ENCODE measurements at regions not wholly inside any gene's neighbourhood (a gene's known extent, or its start where the extent isn't known, plus 50 kb on each side); places are given as distances from the start of the nearest gene placed in this dataset.
"Not testable (repeated sequence)": the region's sequence is repeated elsewhere in the genome, so short reads cannot be mapped to it uniquely, and the experiment has no call there.

DNA sequence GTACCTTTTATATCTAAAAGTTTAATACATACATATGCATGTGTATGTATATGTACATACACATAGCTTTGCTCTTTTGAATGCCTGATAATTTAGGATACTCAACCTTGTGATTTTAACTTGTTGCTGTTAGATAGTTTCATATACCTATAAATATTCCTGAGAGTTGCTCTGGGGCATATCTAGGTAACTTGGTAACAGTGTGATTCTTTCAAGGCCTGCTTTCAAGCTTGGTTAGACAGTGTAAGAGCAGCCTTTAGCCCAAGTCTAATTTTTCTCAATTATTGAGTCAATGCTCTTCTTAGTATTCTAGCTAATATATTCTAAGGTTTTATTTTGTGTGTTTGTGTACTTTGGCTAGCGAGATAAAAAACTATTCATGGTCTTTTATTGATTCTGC, 762.1 kb upstream of the MIR17HG start:
- no peak for DNase-seq

DNA sequence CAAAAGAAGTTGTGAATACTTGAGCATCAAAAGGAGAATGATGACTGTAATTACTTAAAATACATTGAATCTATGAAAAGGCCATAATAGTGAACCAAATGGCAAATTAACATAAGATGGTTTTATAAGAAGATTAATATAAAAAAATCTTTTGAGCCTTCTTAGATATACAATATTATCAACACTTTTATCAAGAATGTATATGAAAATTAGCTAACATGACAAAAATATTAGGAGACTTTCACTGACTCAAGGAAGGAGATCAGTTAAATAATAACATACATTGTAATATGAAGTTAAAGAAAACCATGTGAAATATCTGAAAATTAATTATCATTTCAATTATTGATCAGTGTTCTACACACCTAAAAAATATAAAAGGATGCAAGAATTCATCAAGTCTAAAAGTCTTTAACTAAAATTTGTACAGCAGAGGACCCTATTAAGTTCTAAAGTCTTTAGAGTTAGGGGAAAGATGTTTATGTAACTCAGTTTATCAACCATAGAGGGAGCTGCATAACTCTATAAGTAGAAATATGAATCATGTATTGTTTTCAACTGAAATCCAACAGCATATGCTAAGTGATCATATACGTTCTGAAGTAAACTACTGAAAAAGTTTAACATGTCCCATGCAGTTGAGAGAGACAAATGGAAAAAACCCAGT, 756.1 kb upstream of the MIR17HG start:
- no peak for DNase-seq

DNA sequence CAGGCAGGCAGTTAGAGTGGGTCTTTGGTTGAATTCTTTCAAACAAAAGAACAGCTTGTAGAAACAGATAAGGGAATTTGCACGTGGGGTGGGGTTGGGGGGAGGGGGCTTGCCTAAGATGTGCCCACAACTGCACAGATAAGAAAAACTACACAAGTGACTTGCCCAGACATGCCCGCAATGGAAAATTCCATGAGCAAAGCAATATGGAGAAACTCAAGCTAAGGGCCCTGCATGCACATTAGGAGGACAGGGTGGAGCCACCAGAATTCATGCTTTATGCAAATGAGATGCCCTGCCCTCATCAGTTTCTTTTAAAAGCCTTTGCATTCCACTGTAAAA, 755.6 kb upstream of the MIR17HG start:
- DNase-seq = no peak

DNA sequence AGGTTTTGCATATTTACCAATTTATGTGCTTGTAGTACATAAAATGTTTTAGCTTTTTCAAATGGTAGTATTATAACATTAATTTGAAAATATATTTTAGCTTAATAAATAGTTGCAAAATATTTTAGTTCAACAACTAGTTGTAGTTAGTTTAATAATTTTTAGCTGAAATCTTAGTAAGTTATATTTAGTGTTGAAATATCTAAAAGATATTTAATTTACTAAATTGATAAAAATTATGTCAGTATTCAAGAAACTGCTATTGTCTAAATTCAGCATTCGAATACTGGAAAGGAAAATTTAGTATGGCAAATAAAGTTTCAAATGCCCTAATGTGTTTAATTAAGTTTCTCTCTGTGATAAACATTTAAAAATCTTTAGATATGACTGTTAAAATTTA, 754.5 kb upstream of the MIR17HG start:
- no peak for DNase-seq

DNA sequence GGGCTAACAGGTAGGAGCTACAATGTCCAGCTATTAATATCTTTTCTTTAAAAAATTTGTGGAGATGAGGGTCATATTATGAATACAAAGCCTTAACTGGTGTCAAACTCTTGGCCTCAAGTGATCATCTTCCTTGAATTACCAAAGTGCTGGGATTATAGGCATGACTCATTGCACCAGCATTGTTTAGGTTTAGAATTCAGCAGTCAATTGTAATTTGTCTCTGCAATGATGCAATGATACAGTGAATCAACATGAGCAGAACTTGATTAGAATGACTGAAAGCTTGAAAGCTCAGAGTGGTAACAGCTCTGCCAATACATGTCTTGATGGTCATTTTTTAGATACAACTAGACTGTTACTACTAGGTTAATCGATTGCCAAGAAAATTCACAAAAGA, 752.8 kb upstream of the MIR17HG start:
- no peak for DNase-seq

DNA sequence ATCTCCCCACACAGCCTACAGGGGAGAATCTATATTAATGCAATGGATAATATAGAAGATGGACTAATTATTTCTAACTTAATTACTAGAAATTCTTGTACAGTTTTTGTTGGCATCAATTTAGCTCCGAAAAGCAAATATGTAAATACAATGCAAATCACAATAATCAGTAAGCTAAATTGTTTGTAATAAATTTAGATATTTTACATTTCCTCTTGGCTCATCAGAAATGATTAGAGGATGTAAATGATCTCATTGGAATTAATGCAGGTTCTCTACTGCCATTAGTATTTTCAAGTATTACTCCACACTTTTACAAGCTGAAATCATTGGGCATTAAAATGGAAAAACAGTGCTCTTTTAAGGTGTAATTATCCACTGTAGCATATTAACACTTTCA, 741.8 kb upstream of the MIR17HG start:
- DNase-seq = no peak

GRCh38 chr13:90606921-90607320, 740.6 kb upstream of the MIR17HG start:
- not testable (repeated sequence) for DNase-seq

GRCh38 chr13:90612391-90612790, 735.1 kb upstream of the MIR17HG start:
- no peak for DNase-seq

DNA sequence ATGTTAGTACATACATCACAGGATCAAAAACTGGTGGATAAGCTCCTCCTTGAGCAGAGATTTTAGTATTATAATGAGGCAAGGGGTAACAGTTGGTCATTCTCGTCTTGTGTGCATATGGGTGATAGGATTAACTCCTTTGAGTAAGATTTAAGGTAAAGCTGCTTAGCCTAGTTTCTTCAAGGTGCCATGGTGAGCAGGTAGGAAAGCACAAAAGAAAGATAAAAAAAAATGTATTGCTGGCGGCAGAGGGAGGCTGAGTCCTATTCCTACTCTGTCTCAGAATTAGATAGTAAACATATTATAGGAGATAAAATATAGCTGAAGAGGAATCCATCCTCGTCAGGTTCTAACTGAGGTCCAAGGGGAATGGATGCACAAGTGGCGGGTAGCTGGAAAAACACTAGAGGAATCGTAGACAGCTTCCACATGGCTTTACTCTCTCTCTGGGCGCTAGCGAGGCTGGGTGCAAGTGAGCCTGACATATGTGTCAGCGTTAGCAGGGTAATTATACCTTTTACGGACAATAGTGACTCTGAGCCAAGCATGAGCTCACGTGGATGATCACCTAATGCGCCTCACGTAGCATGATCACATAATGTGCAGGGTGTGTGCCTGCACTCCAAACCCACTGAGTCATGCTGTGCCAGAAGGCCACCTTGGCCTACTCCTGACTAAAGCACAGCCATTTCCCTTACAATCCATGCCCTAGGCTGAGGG, 734.3 kb upstream of the MIR17HG start:
- no peak for DNase-seq

- DNase-seq = no peak
Measured at GRCh38 chr13:90615236-90615635, 732.3 kb upstream of the MIR17HG start.

GRCh38 chr13:90615767-90616166, 731.7 kb upstream of the MIR17HG start:
- no peak for DNase-seq

- no peak for DNase-seq
Measured at GRCh38 chr13:90618133-90618532, 729.4 kb upstream of the MIR17HG start.

DNA sequence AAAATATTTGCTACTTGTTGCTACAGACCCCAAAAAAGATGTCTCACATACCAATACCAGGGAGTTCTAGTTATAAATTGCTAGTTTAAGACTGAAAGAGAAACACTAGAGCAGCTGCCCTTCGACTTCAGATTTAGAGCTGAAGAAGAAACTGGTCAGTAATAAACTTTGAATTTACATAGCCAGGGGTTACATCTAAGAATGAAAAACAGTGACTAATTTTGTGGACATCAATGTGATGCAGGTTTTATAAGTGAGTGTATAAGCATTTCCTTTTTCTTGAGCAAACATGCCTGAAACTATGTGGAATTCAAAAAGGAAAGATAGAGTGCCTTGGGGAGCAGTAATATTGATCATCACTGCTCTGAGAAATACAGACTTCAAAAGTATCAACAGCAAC, 724.9 kb upstream of the MIR17HG start:
- no peak for DNase-seq

- DNase-seq = no peak
Measured at GRCh38 chr13:90623318-90624011, 724.0 kb upstream of the MIR17HG start.

DNA sequence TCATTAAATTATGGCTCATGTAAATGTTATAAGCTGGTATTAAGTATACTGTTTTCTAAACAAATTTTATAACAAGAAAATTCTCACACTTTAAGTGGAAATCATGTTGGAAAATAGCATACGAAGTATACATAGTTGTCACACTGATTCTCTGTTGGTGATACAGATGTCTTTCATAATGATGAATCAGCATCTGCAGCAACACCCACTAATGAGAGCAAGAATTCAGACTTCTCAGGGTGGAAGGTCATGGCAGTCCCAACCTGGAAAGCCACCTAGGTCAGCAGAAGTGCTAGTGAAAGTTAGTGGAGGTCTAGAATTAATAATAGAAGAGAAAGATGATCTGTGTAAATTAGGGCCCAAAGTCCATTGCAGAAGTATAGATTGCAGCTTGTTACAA, 719.7 kb upstream of the MIR17HG start:
- no peak for DNase-seq

- no peak for DNase-seq
Measured at GRCh38 chr13:90628471-90628870, 719.0 kb upstream of the MIR17HG start.

DNA sequence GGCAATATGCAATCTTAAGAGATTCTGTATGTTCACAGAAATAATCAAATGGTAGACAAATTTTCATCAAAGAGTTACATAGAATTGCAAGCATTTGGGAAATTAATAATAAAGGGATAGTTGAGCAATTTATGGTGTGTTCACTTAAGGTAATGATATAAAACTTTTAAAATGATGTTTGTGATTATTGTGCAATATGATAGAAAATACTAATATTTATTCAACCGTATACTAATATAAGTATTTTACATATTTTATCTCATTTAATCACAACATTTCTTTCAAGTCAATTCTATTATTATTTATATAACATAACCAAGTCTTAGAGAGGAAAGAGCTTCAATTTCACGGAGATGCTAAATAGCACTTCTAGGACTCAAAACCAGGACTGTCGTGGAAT, 716.8 kb upstream of the MIR17HG start:
- no peak for DNase-seq

- DNase-seq = no peak
Measured at GRCh38 chr13:90632184-90632583, 715.3 kb upstream of the MIR17HG start.

GRCh38 chr13:90633849-90634248, 713.6 kb upstream of the MIR17HG start:
- no peak for DNase-seq

DNA sequence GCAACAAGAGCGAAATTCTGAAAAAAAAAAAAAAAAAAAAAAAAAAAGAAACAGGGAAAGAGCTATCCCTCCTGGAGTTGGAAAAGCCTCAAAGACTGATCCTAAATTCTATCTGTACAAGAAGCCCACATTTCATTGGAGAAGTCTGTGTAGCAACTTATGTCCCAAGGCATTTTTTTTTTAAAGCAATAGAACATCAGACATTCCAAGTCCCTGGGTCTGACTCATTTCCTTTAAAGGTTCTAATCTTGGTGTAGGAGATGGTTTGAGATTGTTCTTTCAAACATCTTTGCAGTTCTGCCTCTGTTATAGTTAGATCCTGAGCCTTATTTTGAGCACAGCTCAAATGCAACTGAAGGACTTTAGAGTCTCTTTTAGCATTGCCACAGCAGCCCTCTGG, 706.5 kb upstream of the MIR17HG start:
- no peak for DNase-seq

DNA sequence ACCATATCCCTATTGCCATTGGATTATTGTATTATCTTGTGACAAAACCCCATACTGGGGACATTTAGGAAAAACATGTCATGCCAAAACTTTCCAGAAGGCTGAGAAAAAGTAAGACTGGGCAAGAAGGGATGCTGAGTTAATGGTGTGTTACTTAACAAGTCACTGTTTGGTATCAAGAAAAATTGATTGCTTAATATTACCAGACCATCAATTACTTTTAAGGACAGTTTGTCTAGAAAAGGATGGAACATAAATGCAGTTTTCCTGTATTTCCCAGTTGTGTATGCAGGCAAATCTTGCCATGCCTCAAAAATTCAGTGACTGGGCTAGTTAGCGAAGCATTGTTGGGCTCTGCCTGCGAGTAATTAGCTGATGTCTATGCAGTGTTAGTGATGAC, 705.6 kb upstream of the MIR17HG start:
- DNase-seq = no peak

- no peak for DNase-seq
Measured at GRCh38 chr13:90645582-90645981, 701.9 kb upstream of the MIR17HG start.

- DNase-seq = no peak
Measured at GRCh38 chr13:90648497-90648896, 699.0 kb upstream of the MIR17HG start.

GRCh38 chr13:90652036-90652435, 695.5 kb upstream of the MIR17HG start:
- no peak for DNase-seq

All from GF-D8 (cell line).